ENCODE measurements at regions not wholly inside any gene's neighbourhood (a gene's known extent, or its start where the extent isn't known, plus 50 kb on each side); places are given as distances from the start of the nearest gene placed in this dataset.

DNA sequence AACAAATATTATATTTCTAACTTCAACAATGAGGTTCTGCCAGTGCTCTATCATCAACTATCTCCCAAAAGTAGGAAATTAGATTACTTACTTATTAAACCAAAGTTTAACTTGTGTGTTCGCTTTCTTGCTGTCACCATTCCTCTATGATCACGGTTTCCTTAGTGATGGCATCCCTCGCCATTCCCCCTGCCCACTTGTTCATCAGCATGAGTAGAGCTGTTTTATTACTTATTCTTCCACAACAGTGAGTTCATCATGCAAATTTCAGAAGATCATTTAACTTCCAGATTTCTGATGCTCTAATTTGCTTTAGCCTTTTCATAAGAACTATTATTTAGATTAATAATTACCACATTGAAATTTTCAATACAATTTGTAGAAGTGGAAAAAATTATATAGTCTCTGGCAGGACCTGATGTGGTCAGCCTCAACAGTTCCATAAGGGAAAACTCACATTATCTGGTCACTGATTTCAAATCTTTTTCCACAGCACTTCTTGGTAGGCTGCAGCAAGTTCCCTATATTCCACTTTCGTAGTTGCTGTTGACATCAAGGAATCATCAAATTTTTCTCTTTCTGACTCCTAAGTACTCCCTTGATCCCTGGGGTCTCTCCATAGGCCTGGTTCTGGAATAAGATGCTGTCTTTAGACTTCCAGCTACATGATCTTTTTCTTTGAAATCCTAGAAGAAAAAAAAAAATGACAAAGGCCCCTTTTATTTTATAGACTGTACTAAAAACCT, 174.6 kb downstream of the RASSF9 start:
- Histone ChIP-seq H3K4me1 (ENCODE audit: low read depth, poor library complexity, severe bottlenecking) (no peaks in the 10 kb centered on the region), H3K27ac (no peak overlapping the region)

DNA sequence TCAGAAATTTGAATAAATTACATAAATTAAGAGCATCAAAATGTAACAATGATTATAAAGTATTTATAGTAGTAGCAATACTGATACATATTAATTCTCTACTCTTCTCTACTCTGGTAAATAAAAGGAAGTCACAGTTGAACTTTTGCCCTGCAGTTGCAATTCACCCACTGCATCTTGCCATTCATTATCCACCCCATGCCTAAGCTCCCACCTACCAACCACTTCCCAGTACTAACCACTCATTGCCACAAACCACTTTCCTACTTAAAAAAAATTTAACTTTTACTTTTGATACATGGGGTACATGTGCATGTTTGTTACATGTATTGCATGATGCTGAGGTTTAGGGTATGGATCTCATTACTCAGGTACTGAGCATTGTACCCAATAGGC, 174.0 kb downstream of the RASSF9 start:
- Histone ChIP-seq H3K4me1 (ENCODE audit: low read depth, poor library complexity, severe bottlenecking) (no peaks in the 10 kb centered on the region), H3K27ac (no peak overlapping the region), H3K79me2 (ENCODE audit: insufficient read depth, low read depth) (no peaks in the 10 kb centered on the region), H3K9ac (no peak overlapping the region), H3K4me3 (IDR thresholded peaks at IDR 0.05; ENCODE audit: insufficient read depth, low read depth, low read length) (no peak overlapping the region), H3K4me2 (no peak overlapping the region), H4K20me1 (ENCODE audit: insufficient read depth) (no peaks in the 10 kb centered on the region), H3K27me3 (ENCODE audit: insufficient read depth, low read depth) (no peaks in the 10 kb centered on the region), H3K36me3 (ENCODE audit: insufficient read depth) (no peaks in the 10 kb centered on the region), H2AFZ (ENCODE audit: low read depth) (no peak overlapping the region)
- TF ChIP-seq, protein P1, sequence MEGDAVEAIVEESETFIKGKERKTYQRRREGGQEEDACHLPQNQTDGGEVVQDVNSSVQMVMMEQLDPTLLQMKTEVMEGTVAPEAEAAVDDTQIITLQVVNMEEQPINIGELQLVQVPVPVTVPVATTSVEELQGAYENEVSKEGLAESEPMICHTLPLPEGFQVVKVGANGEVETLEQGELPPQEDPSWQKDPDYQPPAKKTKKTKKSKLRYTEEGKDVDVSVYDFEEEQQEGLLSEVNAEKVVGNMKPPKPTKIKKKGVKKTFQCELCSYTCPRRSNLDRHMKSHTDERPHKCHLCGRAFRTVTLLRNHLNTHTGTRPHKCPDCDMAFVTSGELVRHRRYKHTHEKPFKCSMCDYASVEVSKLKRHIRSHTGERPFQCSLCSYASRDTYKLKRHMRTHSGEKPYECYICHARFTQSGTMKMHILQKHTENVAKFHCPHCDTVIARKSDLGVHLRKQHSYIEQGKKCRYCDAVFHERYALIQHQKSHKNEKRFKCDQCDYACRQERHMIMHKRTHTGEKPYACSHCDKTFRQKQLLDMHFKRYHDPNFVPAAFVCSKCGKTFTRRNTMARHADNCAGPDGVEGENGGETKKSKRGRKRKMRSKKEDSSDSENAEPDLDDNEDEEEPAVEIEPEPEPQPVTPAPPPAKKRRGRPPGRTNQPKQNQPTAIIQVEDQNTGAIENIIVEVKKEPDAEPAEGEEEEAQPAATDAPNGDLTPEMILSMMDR (conservative IDR thresholded peaks at IDR 0.05; ENCODE audit: low read depth, low read length): no peak

More for the DNA sequence above, 174.6 kb downstream of the RASSF9 start:
- H3K79me2 ChIP-seq (ENCODE audit: insufficient read depth, low read depth): no peaks in the 10 kb centered on the region
- H4K20me1 ChIP-seq (ENCODE audit: insufficient read depth): no peaks in the 10 kb centered on the region
- no peaks in the 10 kb centered on the region for H3K36me3 ChIP-seq (ENCODE audit: insufficient read depth)
- no peak overlapping the region for H3K4me3 ChIP-seq (IDR thresholded peaks at IDR 0.05; ENCODE audit: insufficient read depth, low read depth, low read length)
- H3K27me3 ChIP-seq (ENCODE audit: insufficient read depth, low read depth): no peaks in the 10 kb centered on the region
- H2AFZ ChIP-seq (ENCODE audit: low read depth): no peak overlapping the region
- TF ChIP-seq, protein P1 (conservative IDR thresholded peaks at IDR 0.05; ENCODE audit: low read depth, low read length): no peak
- H3K9ac ChIP-seq: no peak overlapping the region
- no peak overlapping the region for H3K4me2 ChIP-seq

DNA sequence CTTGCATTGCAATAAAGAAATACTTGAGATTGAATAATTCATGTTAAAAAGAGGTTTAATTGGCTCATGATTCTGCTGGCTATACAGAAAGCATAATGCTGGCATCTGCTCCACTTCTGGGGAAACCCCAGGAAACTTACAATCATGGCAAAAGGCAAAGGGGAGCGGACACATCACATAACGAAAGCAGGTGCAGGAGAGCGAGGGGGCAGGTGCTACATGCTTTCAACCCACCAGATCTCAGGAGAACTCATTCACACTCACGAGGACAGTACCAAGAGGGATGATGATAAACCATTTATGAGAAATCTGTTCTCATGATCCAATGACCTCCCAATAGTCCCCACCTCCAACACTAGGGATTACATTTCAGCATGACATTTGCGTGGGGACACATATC, 172.6 kb downstream of the RASSF9 start:
- H3K4me1 ChIP-seq (ENCODE audit: low read depth, poor library complexity, severe bottlenecking): no peaks in the 10 kb centered on the region
- no peak overlapping the region for H3K9ac ChIP-seq
- no peak overlapping the region for H3K4me3 ChIP-seq (IDR thresholded peaks at IDR 0.05; ENCODE audit: insufficient read depth, low read depth, low read length)
- no peak overlapping the region for H3K27ac ChIP-seq
- H4K20me1 ChIP-seq (ENCODE audit: insufficient read depth): no peaks in the 10 kb centered on the region
- H3K36me3 ChIP-seq (ENCODE audit: insufficient read depth): no peaks in the 10 kb centered on the region
- H3K4me2 ChIP-seq: no peak overlapping the region
- H3K79me2 ChIP-seq (ENCODE audit: insufficient read depth, low read depth): no peaks in the 10 kb centered on the region
- no peaks in the 10 kb centered on the region for H3K27me3 ChIP-seq (ENCODE audit: insufficient read depth, low read depth)
- TF ChIP-seq, protein P1 (conservative IDR thresholded peaks at IDR 0.05; ENCODE audit: low read depth, low read length): no peak
- no peak overlapping the region for H2AFZ ChIP-seq (ENCODE audit: low read depth)

DNA sequence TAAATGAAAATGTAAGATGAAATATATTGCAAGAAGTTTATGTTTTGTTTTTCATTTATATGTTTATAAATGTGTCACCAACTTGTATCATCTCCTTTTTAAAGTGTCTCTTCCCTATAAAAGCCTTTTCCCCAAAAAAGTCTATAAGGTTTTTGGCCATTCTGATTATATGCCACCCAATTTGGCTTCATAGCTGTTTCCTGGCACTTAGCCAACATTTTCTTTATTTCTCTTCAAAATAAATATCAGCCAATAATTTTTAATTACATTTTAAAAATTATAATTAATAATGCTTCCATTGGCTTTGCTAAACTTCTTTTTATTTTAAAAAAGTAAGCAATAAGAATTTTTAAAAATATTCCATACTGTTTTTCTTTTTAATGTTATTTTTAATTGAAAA, 171.8 kb downstream of the RASSF9 start:
- Histone ChIP-seq H3K36me3 (ENCODE audit: insufficient read depth) (no peaks in the 10 kb centered on the region), H3K4me1 (ENCODE audit: low read depth, poor library complexity, severe bottlenecking) (no peaks in the 10 kb centered on the region), H3K4me2 (no peak overlapping the region), H3K27ac (no peak overlapping the region), H4K20me1 (ENCODE audit: insufficient read depth) (no peaks in the 10 kb centered on the region), H3K79me2 (ENCODE audit: insufficient read depth, low read depth) (no peaks in the 10 kb centered on the region), H2AFZ (ENCODE audit: low read depth) (no peak overlapping the region), H3K27me3 (ENCODE audit: insufficient read depth, low read depth) (no peaks in the 10 kb centered on the region), H3K4me3 (IDR thresholded peaks at IDR 0.05; ENCODE audit: insufficient read depth, low read depth, low read length) (no peak overlapping the region), H3K9ac (no peak overlapping the region)
- TF ChIP-seq, protein P1 (conservative IDR thresholded peaks at IDR 0.05; ENCODE audit: low read depth, low read length): no peak

Measured in KMS-11 (cell line).